ENCODE measurements at regions not wholly inside any gene's neighbourhood (a gene's known extent, or its start where the extent isn't known, plus 50 kb on each side); places are given as distances from the start of the nearest gene placed in this dataset.
"Not testable (repeated sequence)": the region's sequence is repeated elsewhere in the genome, so short reads cannot be mapped to it uniquely, and the experiment has no call there.

GRCh38 chr16:16519395-16519794 lies 140.5 kb downstream of the NPIPA7 start:
- TF ChIP-seq EZH2, CTCF, EZH2phosphoT487 (IDR thresholded peaks at IDR 0.05): not testable (repeated sequence)

Measured in neural progenitor cell (in vitro differentiated cells).